SK-N-SH (cell line): ENCODE measurements at regions not wholly inside any gene's neighbourhood (a gene's known extent, or its start where the extent isn't known, plus 50 kb on each side); places are given as distances from the start of the nearest gene placed in this dataset.

Experiments
- CTCF ChIA-PET: fragments of 300-600, 350-600 bp; formaldehyde crosslinking; extraction: SDS; loops from one replicate; lab custom pipeline; 2021; lab: Yijun Ruan, JAX
- POLR2A ChIA-PET: fragments of 350-600 bp; sonication (Branson Sonifier 250); formaldehyde crosslinking; extraction: SDS; loops from one replicate; lab custom pipeline; 2020; ENCODE audit warnings: antibody characterized with exemption, inconsistent platforms; lab: Yijun Ruan, JAX
- DNase-seq: peaks from one replicate; pipeline ENCODE4 v3.0.0; 2012
- H2AFZ ChIP-seq: fragments of 200-600 bp; sonication (generic); 2 replicates; pipeline ENCODE4 v1.8.1; 2016; ENCODE audit warnings: antibody characterized with exemption, mild to moderate bottlenecking, low read depth
- H3F3A ChIP-seq: fragments of 200-600 bp; sonication (generic); replicated peaks from 2 replicates; pipeline ENCODE3; 2016; ENCODE audit warnings: antibody characterized with exemption, mild to moderate bottlenecking; ENCODE audit not compliant: insufficient read depth
- H3K27ac ChIP-seq, 2 experiments: fragments of 200-500 bp in 1 of 2; fragments of 200-600 bp in 1 of 2; sonication (Bioruptor generic) in 1 of 2; sonication (generic), shearing (Covaris generic) in 1 of 2; 2 replicates each; pipeline versions ENCODE4 v1.5.1 to v1.6.1; 2014 to 2016; ENCODE audit warnings: low read depth in 2 of 2, inconsistent platforms in 1 of 2, low read length in 1 of 2, mild to moderate bottlenecking in 1 of 2, mixed read lengths in 1 of 2
- H3K27me3 ChIP-seq: fragments of 200-600 bp; sonication (generic), shearing (Covaris generic); 2 replicates; pipeline ENCODE4 v1.6.1; 2016; ENCODE audit warnings: mixed run types; ENCODE audit not compliant: insufficient read depth
- H3K36me3 ChIP-seq, 2 experiments: fragments of 200-500 bp in 1 of 2; fragments of 200-600 bp in 1 of 2; sonication (Bioruptor generic) in 1 of 2; sonication (generic) in 1 of 2; replicated peaks in 1 of 2; 2 replicates each; pipeline versions ENCODE3 to v1.5.1; 2014 to 2016; ENCODE audit warnings: low read length in 1 of 2, mild to moderate bottlenecking in 1 of 2; ENCODE audit not compliant: insufficient read depth in 2 of 2, control insufficient read depth in 1 of 2
- H3K4me1 ChIP-seq, 2 experiments: fragments of 200-500 bp in 1 of 2; fragments of 200-600 bp in 1 of 2; sonication (Bioruptor generic) in 1 of 2; sonication (generic), shearing (Covaris generic) in 1 of 2; 2 replicates each; pipeline versions ENCODE4 v1.5.1 to v1.6.1; 2014 to 2016; ENCODE audit warnings: low read depth in 1 of 2, low read length in 1 of 2, mixed run types in 1 of 2; ENCODE audit not compliant: insufficient read depth in 2 of 2, control insufficient read depth in 1 of 2
- H3K4me2 ChIP-seq: fragments of 200-600 bp; sonication (generic), shearing (Covaris generic); 2 replicates; pipeline ENCODE4 v1.6.1; 2017; ENCODE audit warnings: mixed run types
- H3K4me3 ChIP-seq, 2 experiments: fragments of 200-500 bp in 1 of 2; fragments of 200-600 bp in 1 of 2; sonication (Bioruptor generic) in 1 of 2; sonication (generic), shearing (Covaris generic) in 1 of 2; 2 replicates each; pipeline versions ENCODE4 v1.5.1 to v1.8.1; 2014 to 2016; ENCODE audit warnings: low read depth in 2 of 2, inconsistent platforms in 1 of 2, low read length in 1 of 2, mild to moderate bottlenecking in 1 of 2, mixed read lengths in 1 of 2, moderate library complexity in 1 of 2
- H3K79me2 ChIP-seq: fragments of 200-600 bp; sonication (generic); 2 replicates; pipeline ENCODE4 v1.8.1; 2017; ENCODE audit warnings: mild to moderate bottlenecking; ENCODE audit not compliant: insufficient read depth
- H3K9ac ChIP-seq: fragments of 200-600 bp; sonication (generic); 2 replicates; pipeline ENCODE4 v1.6.1; 2017; ENCODE audit warnings: mixed run types
- H3K9me2 ChIP-seq: fragments of 200-600 bp; sonication (generic); 2 replicates; pipeline ENCODE4 v1.6.1; 2017; ENCODE audit warnings: mixed run types
- H3K9me3 ChIP-seq: fragments of 200-600 bp; sonication (generic); 2 replicates; pipeline ENCODE4 v1.6.1; 2017; ENCODE audit warnings: mixed run types, mild to moderate bottlenecking, moderate library complexity
- H4K20me1 ChIP-seq: fragments of 200-600 bp; sonication (generic); 2 replicates; pipeline ENCODE4 v1.6.1; 2017; ENCODE audit warnings: mild to moderate bottlenecking, mixed run types; ENCODE audit not compliant: insufficient read depth
- EP300 ChIP-seq, 2 experiments: IDR thresholded peaks; 2 replicates each; pipeline versions ENCODE4 v1.4.0 to v1.6.1; 2012; ENCODE audit warnings: borderline replicate concordance in 1 of 2, low read depth in 1 of 2, low read length in 1 of 2
- EZH2phosphoT487 ChIP-seq: fragments of 200-600 bp; sonication (generic); IDR thresholded peaks from 2 replicates; pipeline ENCODE4 v1.6.1; 2017; ENCODE audit warnings: low read depth, mixed run types, mild to moderate bottlenecking, antibody characterized with exemption, moderate library complexity, borderline replicate concordance
- GABPA ChIP-seq: IDR thresholded peaks from 2 replicates; pipeline ENCODE4 v1.4.0; 2012; ENCODE audit warnings: low read depth, mild to moderate bottlenecking
- GATA2 ChIP-seq: sonication (generic); formaldehyde crosslinking; IDR thresholded peaks from 2 replicates; pipeline ENCODE4 v1.5.0; 2020; ENCODE audit warnings: mild to moderate bottlenecking, missing genetic modification reagents
- NRF1 ChIP-seq: IDR thresholded peaks from 2 replicates; pipeline ENCODE4 v1.6.1; 2012; ENCODE audit warnings: low read depth, mild to moderate bottlenecking, low read length
- RFX5 ChIP-seq: IDR thresholded peaks from 2 replicates; pipeline ENCODE4 v1.6.1; 2012; ENCODE audit warnings: mild to moderate bottlenecking, improper control_type of control experiment, low read length
- SIN3A ChIP-seq: IDR thresholded peaks from 2 replicates; pipeline ENCODE4 v1.6.1; 2012; ENCODE audit warnings: low read depth, mild to moderate bottlenecking, low read length, moderate library complexity, borderline replicate concordance
- SMC3 ChIP-seq: IDR thresholded peaks from 2 replicates; pipeline ENCODE4 v1.6.1; 2012; ENCODE audit warnings: low read depth, low read length, improper control_type of control experiment
- TEAD4 ChIP-seq: IDR thresholded peaks from 2 replicates; pipeline ENCODE4 v1.4.0; 2012; ENCODE audit warnings: mild to moderate bottlenecking, borderline replicate concordance; ENCODE audit not compliant: insufficient read depth
- YY1 ChIP-seq: IDR thresholded peaks from 2 replicates; pipeline ENCODE4 v1.4.0; 2012; ENCODE audit warnings: low read depth, mild to moderate bottlenecking
- WGBS: methylation state at CpG from one replicate; pipeline ENCODE4 v1.1.6; 2017; ENCODE audit warnings: low lambda C conversion rate; 5-methylcytosine and 5-hydroxymethylcytosine counted together
- TF ChIP-seq, protein P1 (sequence below): IDR thresholded peaks from 2 replicates; pipeline ENCODE4 v1.4.0; 2012; ENCODE audit warnings: low read depth, borderline replicate concordance
- TF ChIP-seq, protein P2 (sequence below): fragments of 150-350 bp; IDR thresholded peaks from 2 replicates; pipeline ENCODE4 v1.6.1; 2016; ENCODE audit warnings: mild to moderate bottlenecking, low read depth, low read length
- TF ChIP-seq, protein P3 (sequence below): IDR thresholded peaks from 2 replicates; pipeline ENCODE4 v1.4.0; 2012; ENCODE audit warnings: low read depth, borderline replicate concordance

DNA sequence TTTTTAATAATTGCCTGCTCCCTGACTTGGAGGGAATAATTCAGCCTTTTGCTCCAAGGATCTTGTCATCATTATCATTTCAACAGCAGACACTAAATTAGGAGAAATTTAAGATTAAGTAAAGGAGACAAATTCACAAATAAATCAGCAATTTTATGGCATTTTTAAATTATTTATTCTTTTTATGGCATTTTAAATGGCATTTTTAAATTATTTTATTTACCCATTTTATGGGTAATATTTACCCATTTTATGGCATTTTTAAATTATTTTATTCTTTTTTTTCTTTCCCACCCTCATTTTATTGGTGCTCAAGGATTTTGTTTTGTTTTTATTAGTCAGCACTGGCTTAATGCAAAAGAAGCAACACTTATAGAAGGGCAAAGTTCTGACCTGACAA, 1201.0 kb upstream of the SORCS1 start:
- Histone ChIP-seq H3K9ac (no peak overlapping the region), H2AFZ (no peak overlapping the region), H3K27me3 (no peaks in the 10 kb centered on the region), H3K36me3 (no peaks in the 10 kb centered on the region), H3K4me2 (no peak overlapping the region), H4K20me1 (no peaks in the 10 kb centered on the region), H3K27ac (no peak overlapping the region), H3K79me2 (no peaks in the 10 kb centered on the region), H3K4me3 (no peak overlapping the region), H3K4me1 (no peaks in the 10 kb centered on the region), H3K9me3 (no peaks in the 10 kb centered on the region), H3K9me2 (no peaks in the 10 kb centered on the region), H3F3A (no peaks in the 10 kb centered on the region)
- ChIA-PET CTCF (interaction anchor here (0.7 kb wide), 1 partner anchor 414 kb away, joined by 4 read pairs; no protein-coding TSS in a partner anchor), POLR2A (no interaction called here)
- DNase-seq: no peak
- TF ChIP-seq, protein P1, sequence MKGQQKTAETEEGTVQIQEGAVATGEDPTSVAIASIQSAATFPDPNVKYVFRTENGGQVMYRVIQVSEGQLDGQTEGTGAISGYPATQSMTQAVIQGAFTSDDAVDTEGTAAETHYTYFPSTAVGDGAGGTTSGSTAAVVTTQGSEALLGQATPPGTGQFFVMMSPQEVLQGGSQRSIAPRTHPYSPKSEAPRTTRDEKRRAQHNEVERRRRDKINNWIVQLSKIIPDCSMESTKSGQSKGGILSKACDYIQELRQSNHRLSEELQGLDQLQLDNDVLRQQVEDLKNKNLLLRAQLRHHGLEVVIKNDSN: no peak
- TF ChIP-seq SMC3: no peak
- TF ChIP-seq TEAD4: no peak
- no peak for TF ChIP-seq SIN3A
- TF ChIP-seq, protein P2, sequence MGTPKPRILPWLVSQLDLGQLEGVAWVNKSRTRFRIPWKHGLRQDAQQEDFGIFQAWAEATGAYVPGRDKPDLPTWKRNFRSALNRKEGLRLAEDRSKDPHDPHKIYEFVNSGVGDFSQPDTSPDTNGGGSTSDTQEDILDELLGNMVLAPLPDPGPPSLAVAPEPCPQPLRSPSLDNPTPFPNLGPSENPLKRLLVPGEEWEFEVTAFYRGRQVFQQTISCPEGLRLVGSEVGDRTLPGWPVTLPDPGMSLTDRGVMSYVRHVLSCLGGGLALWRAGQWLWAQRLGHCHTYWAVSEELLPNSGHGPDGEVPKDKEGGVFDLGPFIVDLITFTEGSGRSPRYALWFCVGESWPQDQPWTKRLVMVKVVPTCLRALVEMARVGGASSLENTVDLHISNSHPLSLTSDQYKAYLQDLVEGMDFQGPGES: no peak
- no peak for TF ChIP-seq EZH2phosphoT487
- TF ChIP-seq NRF1: no peak
- no peak for TF ChIP-seq GATA2
- TF ChIP-seq YY1: no peak
- TF ChIP-seq EP300 (IDR thresholded peaks at IDR 0.05; ENCODE audit: borderline replicate concordance in 1 of 2, low read depth in 1 of 2, low read length in 1 of 2): no peak
- TF ChIP-seq GABPA: no peak

DNA sequence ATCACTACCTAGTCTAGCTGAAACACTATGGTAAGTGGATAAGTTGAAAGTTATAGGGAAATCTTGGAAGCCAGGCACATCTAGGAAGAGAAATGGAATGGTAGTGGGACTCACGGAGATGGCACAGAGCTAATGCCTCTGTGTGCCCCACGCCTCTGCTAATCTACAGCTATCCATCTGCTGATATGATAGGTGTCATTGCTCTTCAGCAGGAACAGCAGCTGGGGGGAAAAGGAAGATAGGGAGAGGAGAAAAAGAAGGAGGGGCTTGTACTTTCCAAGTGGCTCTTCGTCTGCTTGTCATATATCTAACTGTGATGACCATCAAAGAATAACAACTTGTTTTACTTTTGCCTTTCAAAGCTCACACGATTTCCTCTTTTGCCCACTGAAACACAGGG, 1199.1 kb upstream of the SORCS1 start:
- Histone ChIP-seq H2AFZ (no peak overlapping the region), H3K4me1 (no peaks in the 10 kb centered on the region; a peak in 2 of 4 replicates), H3K9ac (no peak overlapping the region), H3K9me2 (no peaks in the 10 kb centered on the region), H3K27ac (no peak overlapping the region), H3K27me3 (no peaks in the 10 kb centered on the region), H4K20me1 (no peaks in the 10 kb centered on the region)
- no peak for TF ChIP-seq RFX5
- TF ChIP-seq, protein P3, sequence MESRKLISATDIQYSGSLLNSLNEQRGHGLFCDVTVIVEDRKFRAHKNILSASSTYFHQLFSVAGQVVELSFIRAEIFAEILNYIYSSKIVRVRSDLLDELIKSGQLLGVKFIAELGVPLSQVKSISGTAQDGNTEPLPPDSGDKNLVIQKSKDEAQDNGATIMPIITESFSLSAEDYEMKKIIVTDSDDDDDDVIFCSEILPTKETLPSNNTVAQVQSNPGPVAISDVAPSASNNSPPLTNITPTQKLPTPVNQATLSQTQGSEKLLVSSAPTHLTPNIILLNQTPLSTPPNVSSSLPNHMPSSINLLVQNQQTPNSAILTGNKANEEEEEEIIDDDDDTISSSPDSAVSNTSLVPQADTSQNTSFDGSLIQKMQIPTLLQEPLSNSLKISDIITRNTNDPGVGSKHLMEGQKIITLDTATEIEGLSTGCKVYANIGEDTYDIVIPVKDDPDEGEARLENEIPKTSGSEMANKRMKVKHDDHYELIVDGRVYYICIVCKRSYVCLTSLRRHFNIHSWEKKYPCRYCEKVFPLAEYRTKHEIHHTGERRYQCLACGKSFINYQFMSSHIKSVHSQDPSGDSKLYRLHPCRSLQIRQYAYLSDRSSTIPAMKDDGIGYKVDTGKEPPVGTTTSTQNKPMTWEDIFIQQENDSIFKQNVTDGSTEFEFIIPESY: no peak
- TF ChIP-seq, all 33 proteins: peak for 0
- ChIA-PET POLR2A (no interaction called here), CTCF (no interaction called here)
- peaks cover 8% of the 10 kb centered on the region for H3F3A ChIP-seq
- no peaks in the 10 kb centered on the region for H3K9me3 ChIP-seq
- no peaks in the 10 kb centered on the region for H3K36me3 ChIP-seq
- DNase-seq: no peak
- no peaks in the 10 kb centered on the region for H3K79me2 ChIP-seq
- 71% methylated on average over 4 of the region's 4 CpGs for WGBS
- H3K4me2 ChIP-seq: no peak overlapping the region
- no peak overlapping the region for H3K4me3 ChIP-seq
